IPS-NIHi7 (cell line): ENCODE measurements at regions not wholly inside any gene's neighbourhood (a gene's known extent, or its start where the extent isn't known, plus 50 kb on each side); places are given as distances from the start of the nearest gene placed in this dataset.
A peak's percentile ranks its signal among the peaks of the same experiment; 100 is the strongest.

Experiments
- DNase-seq: peaks from one replicate; pipeline ENCODE4 v3.0.0; 2012; ENCODE audit warnings: mixed read lengths; ENCODE audit errors: extremely low spot score

GRCh38 chr22:25366876-25367466 lies 147.5 kb downstream of the CRYBB2 start:
- no peak for DNase-seq

- no peak for DNase-seq
Measured at GRCh38 chr22:25367756-25368155, 148.3 kb downstream of the CRYBB2 start.

GRCh38 chr22:25368271-25368670 lies 148.8 kb downstream of the CRYBB2 start:
- peak; percentile 50 for DNase-seq

- DNase-seq = no peak
Measured at GRCh38 chr22:25369041-25369440, 149.6 kb downstream of the CRYBB2 start.

GRCh38 chr22:25370322-25370721 lies 150.9 kb downstream of the CRYBB2 start:
- DNase-seq = no peak

- no peak for DNase-seq
Measured at GRCh38 chr22:25372000-25372595, 152.7 kb downstream of the CRYBB2 start.

GRCh38 chr22:25373961-25374360 lies 154.5 kb downstream of the CRYBB2 start:
- no peak for DNase-seq

- no peak for DNase-seq
Measured at GRCh38 chr22:25374869-25375268, 155.4 kb downstream of the CRYBB2 start.

- peak; percentile 72 for DNase-seq
Measured at GRCh38 chr22:25375683-25376082, 156.2 kb downstream of the CRYBB2 start.

- no peak for DNase-seq
Measured at GRCh38 chr22:25377699-25378098, 158.3 kb downstream of the CRYBB2 start.

- DNase-seq = no peak
Measured at GRCh38 chr22:25380122-25380747, 160.8 kb downstream of the CRYBB2 start.

- no peak for DNase-seq
Measured at GRCh38 chr22:25382762-25383161, 163.3 kb downstream of the CRYBB2 start.

- no peak for DNase-seq
Measured at GRCh38 chr22:25383278-25383820, 163.9 kb downstream of the CRYBB2 start.

GRCh38 chr22:25383892-25384291 lies 164.5 kb downstream of the CRYBB2 start:
- no peak for DNase-seq

GRCh38 chr22:25386538-25386884 lies 167.1 kb downstream of the CRYBB2 start:
- no peak for DNase-seq

- no peak for DNase-seq
Measured at GRCh38 chr22:25388415-25388814, 169.0 kb downstream of the CRYBB2 start.

- no peak for DNase-seq
Measured at GRCh38 chr22:25388866-25389540, 169.6 kb downstream of the CRYBB2 start.

GRCh38 chr22:25389541-25389919 lies 170.1 kb downstream of the CRYBB2 start:
- DNase-seq = no peak

GRCh38 chr22:25390297-25391240 lies 171.1 kb downstream of the CRYBB2 start:
- no peak for DNase-seq

GRCh38 chr22:25392584-25392983 lies 171.9 kb upstream of the GRK3 start:
- no peak for DNase-seq

- DNase-seq = no peak
Measured at GRCh38 chr22:25393121-25393805, 171.2 kb upstream of the GRK3 start.
